VCaP (cell line): ENCODE measurements at regions not wholly inside any gene's neighbourhood (a gene's known extent, or its start where the extent isn't known, plus 50 kb on each side); places are given as distances from the start of the nearest gene placed in this dataset.

ENCODE experiments used
- H3K27ac ChIP-seq: fragments of 450-650 bp; 2 replicates; pipeline ENCODE4 v1.5.1; 2017
- TF ChIP-seq, protein P1 (sequence below): fragments of 450-650 bp; conservative IDR thresholded peaks from 2 replicates; pipeline ENCODE4 v1.5.1; 2017; ENCODE audit warnings: mild to moderate bottlenecking, moderate library complexity

DNA sequence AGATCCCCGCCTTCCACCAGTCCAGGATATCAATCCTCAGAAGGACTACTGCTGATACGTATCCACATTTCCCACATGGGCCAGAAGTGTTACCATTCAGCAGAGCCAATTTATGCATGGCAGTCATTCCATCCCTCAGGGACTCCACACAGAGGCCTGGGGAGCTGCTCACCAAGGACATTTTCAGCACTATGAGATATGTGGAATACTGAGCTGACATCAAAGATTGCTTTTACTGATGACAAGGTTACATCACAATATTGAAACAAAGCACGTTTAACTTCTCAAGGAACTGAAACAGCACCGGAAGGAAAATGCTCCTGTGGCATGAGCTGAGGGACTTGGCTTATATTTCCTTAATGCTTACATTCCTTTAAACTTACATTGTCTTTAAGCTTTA lies 335.1 kb downstream of the BMPER start:
- no peak overlapping the region for H3K27ac ChIP-seq
- TF ChIP-seq, protein P1, sequence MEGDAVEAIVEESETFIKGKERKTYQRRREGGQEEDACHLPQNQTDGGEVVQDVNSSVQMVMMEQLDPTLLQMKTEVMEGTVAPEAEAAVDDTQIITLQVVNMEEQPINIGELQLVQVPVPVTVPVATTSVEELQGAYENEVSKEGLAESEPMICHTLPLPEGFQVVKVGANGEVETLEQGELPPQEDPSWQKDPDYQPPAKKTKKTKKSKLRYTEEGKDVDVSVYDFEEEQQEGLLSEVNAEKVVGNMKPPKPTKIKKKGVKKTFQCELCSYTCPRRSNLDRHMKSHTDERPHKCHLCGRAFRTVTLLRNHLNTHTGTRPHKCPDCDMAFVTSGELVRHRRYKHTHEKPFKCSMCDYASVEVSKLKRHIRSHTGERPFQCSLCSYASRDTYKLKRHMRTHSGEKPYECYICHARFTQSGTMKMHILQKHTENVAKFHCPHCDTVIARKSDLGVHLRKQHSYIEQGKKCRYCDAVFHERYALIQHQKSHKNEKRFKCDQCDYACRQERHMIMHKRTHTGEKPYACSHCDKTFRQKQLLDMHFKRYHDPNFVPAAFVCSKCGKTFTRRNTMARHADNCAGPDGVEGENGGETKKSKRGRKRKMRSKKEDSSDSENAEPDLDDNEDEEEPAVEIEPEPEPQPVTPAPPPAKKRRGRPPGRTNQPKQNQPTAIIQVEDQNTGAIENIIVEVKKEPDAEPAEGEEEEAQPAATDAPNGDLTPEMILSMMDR, result no peak

DNA sequence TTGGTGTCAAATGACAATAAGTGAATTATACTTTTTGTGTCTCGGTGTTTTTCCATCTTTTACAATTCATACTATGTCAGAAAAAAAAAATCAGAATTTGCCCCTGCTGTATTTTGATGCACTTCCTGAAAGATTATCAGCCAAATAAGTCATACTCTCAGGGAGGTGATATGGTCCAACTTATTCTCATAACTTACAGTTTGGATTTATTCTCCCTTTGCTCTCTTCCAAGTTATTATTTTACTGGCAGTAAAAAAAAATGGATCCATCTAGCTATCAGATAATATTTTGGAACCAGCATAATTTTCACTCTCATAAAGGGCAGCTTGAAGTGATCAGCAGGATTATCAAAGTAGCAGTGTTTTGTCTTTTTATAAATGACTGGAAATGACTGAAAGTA lies 337.1 kb downstream of the BMPER start:
- H3K27ac ChIP-seq, result no peak overlapping the region
- TF ChIP-seq, protein P1, result no peak

DNA sequence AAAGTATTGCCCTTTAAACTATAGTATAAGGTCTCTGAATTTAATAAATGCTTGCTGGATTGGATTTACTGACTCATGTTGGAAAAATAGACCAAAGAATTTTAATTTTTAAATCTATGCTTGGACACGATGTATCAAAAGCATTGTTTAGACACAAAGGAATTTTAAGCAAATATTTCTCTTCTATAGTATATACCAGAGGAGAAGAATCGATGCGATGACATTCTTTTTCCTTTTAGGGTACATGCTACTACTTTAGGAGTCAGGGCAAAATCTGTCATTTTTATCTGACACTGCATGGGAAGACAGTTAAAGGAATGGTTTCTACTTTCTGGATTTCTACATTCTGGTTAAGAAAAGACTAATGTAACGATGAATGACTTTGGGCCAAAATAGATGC lies 339.9 kb downstream of the BMPER start:
- H3K27ac ChIP-seq, result no peak overlapping the region
- TF ChIP-seq, protein P1, result no peak

DNA sequence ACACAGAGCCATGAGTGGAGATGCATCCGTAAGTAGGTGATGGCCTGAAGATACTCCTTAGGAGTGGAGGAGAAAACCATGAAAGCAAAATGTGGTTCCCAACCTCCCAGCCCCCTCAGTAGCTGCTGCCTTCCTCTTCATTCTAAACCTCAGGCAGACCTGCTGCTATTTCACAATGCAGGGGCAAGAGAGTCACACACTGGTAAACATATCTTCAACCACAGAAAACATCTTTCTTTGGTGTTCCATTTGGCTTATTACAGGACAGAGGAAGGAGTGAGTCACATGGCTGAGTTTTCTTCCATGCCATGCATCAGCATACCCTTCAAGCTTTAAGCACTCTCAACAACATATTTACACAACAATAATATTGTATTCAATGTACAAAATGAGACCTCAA lies 342.1 kb downstream of the BMPER start:
- H3K27ac ChIP-seq, result no peak overlapping the region

DNA sequence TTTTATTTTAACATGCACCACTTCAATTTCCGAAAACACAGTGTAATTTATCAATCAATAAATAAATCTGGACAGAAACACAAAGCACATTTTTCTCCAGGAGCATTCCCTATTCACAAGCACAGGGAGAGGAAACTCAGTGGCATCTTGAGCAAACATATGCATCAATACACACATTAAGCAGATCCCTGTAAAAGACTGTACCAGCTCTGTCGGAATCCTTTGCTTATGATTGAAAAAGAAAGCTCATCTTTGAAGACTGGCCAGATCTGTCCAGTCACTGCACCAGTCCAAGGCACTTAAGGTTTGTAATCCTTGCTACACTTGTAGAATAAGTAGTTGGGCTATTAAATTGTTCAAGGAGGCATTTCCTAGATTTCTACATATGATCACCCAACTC lies 343.9 kb downstream of the BMPER start:
- TF ChIP-seq, protein P1, result no peak
- no peak overlapping the region; the same call in 1 of the 2 replicates for H3K27ac ChIP-seq

More for the DNA sequence above, 342.1 kb downstream of the BMPER start:
- TF ChIP-seq, protein P1, result no peak

DNA sequence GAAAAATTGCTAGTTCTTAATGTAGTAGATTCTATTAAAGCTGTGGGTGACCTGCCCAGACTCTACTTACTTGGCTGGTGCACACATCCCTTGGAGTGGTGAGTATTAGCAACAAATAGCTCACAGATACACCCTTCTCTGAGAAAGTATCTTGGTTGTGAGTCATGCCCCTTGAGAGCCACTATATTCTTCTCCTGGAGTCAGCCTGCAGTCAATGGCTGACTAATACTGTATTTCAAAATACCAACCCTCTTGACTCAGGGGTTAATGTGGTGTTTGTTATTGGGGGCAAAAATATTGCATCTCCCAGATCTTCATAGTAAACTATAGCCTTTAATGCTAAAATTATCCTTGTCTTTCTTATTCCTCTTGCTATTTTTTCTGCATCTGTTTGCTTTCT lies 354.9 kb downstream of the BMPER start:
- H3K27ac ChIP-seq, result no peak overlapping the region
- TF ChIP-seq, protein P1, result no peak

DNA sequence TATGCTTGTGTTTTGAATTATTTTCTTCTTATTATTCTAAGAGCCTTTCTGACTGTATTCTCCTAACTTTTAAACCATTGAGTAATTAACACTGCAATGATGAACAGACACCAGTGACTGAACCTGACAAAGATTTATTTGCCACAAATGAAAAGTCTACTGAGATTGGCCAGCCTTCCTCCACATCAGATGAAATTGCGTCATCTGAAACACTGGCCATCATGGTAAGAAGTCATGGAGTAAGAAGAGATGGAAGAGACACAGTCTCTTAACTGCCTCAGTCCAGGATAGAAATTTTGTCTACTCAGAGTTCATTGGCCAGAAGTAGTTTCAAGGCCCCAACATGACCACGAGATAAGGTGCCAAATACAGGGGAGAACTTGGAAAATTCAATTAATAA lies 357.8 kb downstream of the BMPER start:
- H3K27ac ChIP-seq, result no peak overlapping the region
- TF ChIP-seq, protein P1, result no peak

DNA sequence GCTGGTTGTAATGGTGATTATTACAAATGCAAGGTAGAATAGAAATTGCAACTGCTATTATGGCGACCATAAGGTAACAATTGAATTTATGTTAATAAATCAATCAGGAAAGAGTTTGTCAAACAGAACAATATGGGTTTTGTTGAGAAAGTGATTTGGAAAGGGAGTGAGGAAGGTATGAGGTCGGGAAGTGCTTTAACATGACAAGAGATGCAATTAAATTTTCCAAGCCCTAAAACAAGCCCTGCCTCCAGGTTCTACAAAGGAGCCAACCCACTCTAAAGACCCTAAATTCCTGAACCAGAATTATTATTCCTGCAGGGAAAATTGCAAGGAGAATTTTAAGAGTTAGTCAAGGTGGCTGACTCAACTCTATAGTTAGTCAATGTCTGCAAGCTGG lies 363.7 kb downstream of the BMPER start:
- TF ChIP-seq, protein P1, result no peak
- no peak overlapping the region for H3K27ac ChIP-seq
